Dermis blood vessel endothelial cell (primary cell): ENCODE measurements at regions not wholly inside any gene's neighbourhood (a gene's known extent, or its start where the extent isn't known, plus 50 kb on each side); places are given as distances from the start of the nearest gene placed in this dataset.

ENCODE experiments used
- DNase-seq: peaks from one replicate; pipeline ENCODE4 v3.0.0; 2010

GRCh38 chr7:26011039-26011696, 140.8 kb upstream of the NFE2L3 start:
- no peak for DNase-seq

GRCh38 chr7:26013551-26014083, 138.4 kb upstream of the NFE2L3 start:
- no peak for DNase-seq

- DNase-seq, result no peak
Observed at GRCh38 chr7:26022982-26023381, 129.0 kb upstream of the NFE2L3 start.

DNA sequence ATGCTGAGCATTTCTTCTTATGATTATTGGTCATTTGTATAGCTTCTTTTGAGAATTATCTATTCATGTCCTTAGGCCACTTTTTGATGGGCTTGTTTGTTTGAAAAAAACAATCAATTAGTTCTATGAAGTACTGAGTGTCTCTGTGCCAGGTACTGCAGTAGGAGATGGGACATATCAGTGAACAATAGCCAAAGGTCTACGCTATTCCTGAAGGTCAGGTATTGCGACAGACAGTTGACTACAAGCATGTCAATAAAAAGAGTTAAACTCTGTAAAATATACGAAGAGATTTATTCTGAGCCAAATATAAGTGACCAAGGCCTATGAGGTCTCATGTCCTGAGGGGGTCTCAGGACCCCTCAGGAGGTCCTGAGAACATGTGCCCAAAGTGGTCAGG, 122.1 kb upstream of the NFE2L3 start:
- DNase-seq, result no peak

- no peak for DNase-seq
Observed at GRCh38 chr7:26034391-26034790, 117.6 kb upstream of the NFE2L3 start.

DNA sequence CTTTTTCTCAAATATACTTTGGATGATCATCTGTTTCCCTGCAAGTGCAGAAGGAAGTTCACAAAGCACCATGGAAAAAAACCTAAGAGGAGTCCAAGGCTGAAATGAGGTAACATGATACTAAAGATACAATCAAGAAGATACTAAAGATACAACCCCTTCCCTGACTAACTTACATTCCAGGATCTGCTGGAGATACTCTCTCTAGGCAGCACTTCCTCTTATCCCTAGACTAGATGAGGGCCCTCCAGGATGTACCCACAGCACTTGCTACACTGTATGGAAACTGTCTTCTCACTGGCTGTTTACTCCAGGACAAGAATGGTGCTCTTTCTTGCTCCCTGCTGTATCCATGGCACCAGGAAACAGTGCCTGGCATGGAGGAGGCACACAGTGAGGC, 116.4 kb upstream of the NFE2L3 start:
- no peak for DNase-seq

- DNase-seq, result no peak
Observed at GRCh38 chr7:26036092-26036491, 115.9 kb upstream of the NFE2L3 start.

DNA sequence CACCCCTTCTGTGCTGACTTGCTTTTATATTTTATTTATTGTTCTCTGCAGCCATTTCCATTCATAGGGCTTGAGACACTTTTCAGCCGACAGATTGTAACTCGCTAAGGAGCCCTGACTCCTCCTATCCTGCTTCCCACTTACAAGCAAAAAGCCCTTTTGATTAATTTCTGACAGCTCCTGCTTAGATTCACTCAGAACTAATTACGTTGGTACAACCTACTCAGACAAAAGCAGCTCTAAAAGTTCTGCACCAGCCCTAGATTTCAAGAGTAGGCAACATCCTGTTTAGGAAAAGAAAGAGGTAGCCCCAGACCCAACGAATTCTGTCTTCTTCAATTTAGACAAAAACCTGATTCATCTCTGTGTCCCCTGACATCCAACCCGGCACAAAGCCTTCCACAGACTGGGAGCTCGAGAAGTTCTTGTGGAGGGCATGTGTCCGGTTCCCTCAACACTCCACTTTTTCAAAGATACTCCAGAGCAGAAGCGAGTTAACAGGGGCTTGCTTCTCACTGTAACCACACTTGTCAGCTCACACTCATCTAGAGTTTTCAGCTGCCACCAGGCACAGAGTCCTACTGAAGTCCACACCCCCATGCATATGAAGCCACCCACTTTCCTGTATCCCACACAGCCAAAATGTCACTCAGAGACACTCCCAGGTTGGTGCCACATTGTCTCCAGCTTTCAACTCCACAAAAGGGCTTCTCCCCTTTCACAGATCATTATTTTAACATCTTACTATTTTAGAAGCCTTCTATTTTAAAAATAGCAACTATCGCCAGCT, 113.6 kb upstream of the NFE2L3 start:
- DNase-seq, result no peak

- DNase-seq, result no peak
Observed at GRCh38 chr7:26040085-26040484, 111.9 kb upstream of the NFE2L3 start.

DNA sequence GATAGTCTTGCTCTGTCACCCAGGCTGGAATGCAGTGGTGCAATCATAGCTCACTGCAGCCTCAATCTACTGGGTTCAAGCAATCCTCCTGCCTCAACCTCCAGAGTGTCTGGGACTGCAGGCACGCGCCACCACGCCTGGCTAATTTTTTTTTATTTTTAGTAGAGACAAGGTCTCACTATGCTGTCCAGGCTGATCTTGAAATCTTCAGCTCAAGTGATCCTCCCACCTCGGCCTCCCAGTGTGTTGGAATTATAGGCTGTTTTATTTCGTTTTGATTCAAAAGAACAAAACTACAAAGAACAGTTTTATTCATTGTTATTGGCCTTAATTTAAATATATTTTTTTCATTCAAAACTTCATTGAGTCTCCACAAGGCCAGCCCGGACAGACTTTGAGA, 109.8 kb upstream of the NFE2L3 start:
- DNase-seq, result no peak

DNA sequence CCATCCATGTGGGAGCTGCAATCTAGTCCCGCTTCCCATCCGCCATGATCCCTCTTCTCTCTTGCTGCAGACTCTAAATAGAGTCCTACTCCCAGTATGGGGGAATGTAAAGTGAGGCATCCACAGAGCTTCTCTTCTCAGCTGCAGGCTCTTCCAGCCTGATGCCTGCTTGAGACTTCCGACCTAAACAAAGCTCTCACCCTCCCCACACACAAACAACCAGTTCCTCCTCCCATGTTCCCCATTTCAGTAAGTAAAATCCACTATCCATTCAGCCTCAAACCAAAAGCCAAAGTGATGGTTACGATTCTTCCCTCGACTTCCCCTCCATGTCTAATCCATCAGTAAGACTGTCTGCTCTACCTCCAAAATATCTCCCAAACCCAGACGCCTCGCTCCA, 108.2 kb upstream of the NFE2L3 start:
- DNase-seq, result no peak

DNA sequence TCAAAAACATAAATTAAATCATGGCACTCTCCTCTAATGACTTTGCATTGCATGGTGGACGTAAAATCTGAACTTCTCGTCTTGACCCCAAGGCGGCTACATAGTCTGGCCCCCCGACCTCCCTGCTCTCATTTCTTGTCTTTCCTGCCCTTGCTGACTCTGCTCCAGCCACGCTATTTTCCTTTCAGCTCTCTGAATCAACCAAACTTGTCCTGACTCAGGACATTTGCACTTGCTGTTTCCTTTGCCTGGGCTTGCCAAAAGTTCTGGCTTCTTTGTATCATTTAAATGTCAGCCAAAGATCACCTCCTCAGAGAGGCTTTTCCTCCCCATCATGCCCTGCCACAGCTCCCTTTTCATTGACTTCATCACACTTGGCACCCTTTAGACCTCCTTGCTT, 107.7 kb upstream of the NFE2L3 start:
- DNase-seq, result no peak

DNA sequence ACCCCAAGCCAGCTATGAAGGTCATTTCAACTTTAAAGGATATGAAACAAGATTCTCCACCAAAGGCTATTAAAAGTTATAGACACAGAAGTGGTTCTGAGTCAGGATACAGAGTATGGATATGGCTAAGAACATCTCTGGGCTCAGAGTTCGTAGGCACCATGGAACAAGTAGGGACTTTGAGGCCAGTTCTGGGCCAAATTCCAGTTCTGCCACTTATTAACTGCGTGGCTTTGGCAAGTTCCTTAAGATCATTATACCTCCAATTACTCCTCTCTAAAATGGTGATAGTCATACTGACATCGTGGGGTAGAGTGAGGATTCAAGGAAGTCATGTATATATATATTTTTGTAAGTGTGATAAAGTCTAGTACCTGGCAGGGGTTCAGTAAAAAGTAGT, 105.8 kb upstream of the NFE2L3 start:
- DNase-seq, result no peak

DNA sequence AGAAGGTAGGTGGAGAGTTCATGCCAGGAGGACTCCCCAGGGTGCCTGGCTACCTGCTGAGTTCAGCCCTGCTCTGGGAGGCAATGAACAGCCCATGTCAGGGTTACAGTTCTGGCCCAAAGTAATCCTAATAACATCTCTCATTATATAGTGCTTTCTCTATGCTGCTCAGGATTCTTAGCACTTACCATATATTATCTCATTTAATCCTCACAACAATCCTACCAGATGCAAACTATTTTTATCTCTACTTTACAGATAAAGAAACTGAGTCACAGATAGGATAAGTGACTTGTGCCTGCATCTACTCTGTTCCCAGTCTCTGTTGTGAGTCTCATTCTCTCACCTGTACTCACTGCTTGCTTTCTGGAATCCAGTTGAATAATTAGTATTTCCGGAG, 105.1 kb upstream of the NFE2L3 start:
- DNase-seq, result no peak

DNA sequence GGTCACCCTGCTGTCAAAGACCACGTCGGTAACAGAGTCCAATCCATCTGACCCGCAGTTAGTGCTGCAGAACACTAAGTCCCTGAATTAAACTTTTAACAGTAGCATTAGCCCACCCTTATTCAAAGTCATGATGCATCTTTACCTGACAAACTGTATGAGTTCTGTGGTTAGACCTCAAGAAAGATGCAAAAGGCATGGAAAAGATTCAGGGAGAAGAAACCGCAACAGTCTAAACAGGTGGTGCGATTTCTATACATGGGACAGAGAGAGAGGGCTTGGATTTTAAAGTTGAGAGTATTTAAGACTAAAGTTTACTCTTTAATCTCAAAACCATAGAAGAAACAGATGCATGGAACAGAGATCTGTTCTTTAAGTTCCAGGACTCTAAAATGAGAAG, 103.3 kb upstream of the NFE2L3 start:
- no peak for DNase-seq

DNA sequence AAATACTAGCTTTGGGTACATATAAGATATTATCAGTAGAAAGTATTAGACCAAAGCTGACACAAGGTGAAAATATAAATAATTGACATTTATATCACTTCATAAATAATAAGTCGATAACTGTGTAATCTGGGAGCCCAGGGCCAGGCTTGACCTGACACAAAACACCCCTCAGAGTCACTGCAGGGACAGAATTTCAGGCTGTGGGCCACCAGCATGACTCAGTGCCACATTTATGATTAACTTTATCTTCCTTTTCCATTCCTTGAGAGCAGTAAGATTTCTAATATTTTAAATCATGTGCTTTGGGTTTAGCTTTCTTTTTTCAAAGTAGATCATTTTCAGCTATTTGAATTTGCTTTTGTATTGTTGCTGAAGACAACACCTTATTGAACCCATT, 102.9 kb upstream of the NFE2L3 start:
- no peak for DNase-seq

DNA sequence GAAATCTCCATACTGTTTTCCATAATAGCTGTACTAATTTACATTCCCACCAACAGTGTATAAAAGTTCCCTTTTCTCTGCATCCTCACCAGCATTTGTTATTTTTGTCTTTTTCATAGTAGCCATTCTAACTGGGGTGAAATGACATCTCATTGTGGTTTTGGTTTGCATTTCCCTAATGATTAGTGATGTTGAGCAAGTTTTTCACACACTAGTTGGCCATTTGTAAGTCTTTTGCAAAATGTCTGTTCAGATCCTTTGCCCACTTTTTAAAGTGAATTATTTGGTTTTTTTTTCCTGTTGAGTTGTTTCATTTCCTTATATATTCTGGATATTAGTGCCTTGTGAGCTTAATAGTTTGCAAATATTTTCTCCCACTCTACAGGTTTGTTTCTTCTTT, 101.0 kb upstream of the NFE2L3 start:
- DNase-seq, result no peak

DNA sequence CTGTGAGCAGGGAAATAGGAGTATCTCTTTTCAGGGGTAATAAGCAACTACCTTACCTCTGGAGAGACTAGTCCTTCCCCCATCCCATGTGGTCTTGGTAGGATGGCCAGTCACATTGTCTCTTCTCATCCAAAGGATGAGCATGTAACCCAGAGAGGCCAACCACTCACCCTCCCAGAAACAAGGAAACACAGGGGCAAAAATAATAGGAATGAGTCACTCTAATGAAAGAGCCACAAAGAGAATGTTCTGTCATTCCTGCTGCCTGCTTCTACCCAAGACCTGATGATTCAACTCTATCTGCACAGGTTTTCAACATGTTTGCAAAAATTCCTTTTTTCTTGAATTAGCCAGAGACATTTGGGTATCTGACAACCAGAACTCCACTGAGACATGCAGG, 99.3 kb upstream of the NFE2L3 start:
- no peak for DNase-seq

GRCh38 chr7:26054386-26054785, 97.6 kb upstream of the NFE2L3 start:
- DNase-seq, result no peak

GRCh38 chr7:26055241-26055640, 96.8 kb upstream of the NFE2L3 start:
- no peak for DNase-seq

GRCh38 chr7:26060733-26061677, 91.0 kb upstream of the NFE2L3 start:
- DNase-seq, result no peak

- DNase-seq, result peak; percentile 65
Observed at GRCh38 chr7:26061678-26062603, 90.1 kb upstream of the NFE2L3 start.
